ENCODE measurements at regions not wholly inside any gene's neighbourhood (a gene's known extent, or its start where the extent isn't known, plus 50 kb on each side); places are given as distances from the start of the nearest gene placed in this dataset.
A peak's percentile ranks its signal among the peaks of the same experiment; 100 is the strongest.

DNA sequence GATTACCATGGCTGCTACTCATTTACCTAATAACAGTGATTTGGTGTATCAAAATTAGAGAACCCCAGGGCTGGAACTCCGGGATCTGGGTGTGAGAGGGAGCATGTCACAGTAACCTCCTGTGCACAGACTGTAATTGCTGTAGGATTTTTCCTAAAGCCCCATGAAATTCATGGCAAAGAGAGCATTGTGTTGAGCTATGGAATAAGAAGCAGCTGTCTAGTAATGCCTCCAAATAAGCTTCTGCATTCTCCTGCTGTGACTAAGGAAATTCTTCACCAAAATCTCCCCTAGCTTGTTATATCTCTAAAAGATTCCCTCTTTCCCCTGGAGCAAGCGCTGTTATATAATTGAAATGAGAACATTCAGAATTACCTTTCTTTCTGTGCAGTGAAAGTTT lies 158.1 kb upstream of the SPATS2L start:
- no peak for DNase-seq (ENCODE audit: low read depth in 2 of 2)
- Histone ChIP-seq H3K27ac (ENCODE audit: insufficient read depth, low read length) (no peak overlapping the region), H3K4me3 (replicated peaks in 1 of 4; ENCODE audit: control extremely low read depth in 1 of 4, insufficient read depth in 1 of 4, low read depth in 3 of 4, low read length in 4 of 4) (no peak overlapping the region), H4K20me1 (ENCODE audit: control insufficient read depth, extremely low read depth, insufficient read depth, low read length) (no peaks in the 10 kb centered on the region), H3K4me2 (ENCODE audit: extremely low read depth, insufficient read depth, low read length) (no peak overlapping the region), H2AFZ (ENCODE audit: low read length) (no peak overlapping the region), H3K79me2 (ENCODE audit: control insufficient read depth, insufficient read depth, low read length) (no peaks in the 10 kb centered on the region), H3K4me1 (ENCODE audit: control insufficient read depth, extremely low read depth, insufficient read depth, low read length) (no peaks in the 10 kb centered on the region), H3K36me3 (ENCODE audit: control insufficient read depth, insufficient read depth, low read length) (no peaks in the 10 kb centered on the region), H3K9me3 (ENCODE audit: control insufficient read depth, insufficient read depth, low read depth, low read length) (no peaks in the 10 kb centered on the region), H3K27me3 (ENCODE audit: control insufficient read depth, insufficient read depth, low read length) (no peaks in the 10 kb centered on the region), H3K9ac (ENCODE audit: insufficient read depth, low read length) (no peak overlapping the region)
- TF ChIP-seq, protein P1, sequence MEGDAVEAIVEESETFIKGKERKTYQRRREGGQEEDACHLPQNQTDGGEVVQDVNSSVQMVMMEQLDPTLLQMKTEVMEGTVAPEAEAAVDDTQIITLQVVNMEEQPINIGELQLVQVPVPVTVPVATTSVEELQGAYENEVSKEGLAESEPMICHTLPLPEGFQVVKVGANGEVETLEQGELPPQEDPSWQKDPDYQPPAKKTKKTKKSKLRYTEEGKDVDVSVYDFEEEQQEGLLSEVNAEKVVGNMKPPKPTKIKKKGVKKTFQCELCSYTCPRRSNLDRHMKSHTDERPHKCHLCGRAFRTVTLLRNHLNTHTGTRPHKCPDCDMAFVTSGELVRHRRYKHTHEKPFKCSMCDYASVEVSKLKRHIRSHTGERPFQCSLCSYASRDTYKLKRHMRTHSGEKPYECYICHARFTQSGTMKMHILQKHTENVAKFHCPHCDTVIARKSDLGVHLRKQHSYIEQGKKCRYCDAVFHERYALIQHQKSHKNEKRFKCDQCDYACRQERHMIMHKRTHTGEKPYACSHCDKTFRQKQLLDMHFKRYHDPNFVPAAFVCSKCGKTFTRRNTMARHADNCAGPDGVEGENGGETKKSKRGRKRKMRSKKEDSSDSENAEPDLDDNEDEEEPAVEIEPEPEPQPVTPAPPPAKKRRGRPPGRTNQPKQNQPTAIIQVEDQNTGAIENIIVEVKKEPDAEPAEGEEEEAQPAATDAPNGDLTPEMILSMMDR (conservative IDR thresholded peaks at IDR 0.05 in 1 of 2, IDR thresholded peaks at IDR 0.05 in 1 of 2; ENCODE audit: low read depth in 1 of 2, low read length in 2 of 2): no peak
- no peak for TF ChIP-seq EZH2 (IDR thresholded peaks at IDR 0.05; ENCODE audit: low read length, missing control alignments)

DNA sequence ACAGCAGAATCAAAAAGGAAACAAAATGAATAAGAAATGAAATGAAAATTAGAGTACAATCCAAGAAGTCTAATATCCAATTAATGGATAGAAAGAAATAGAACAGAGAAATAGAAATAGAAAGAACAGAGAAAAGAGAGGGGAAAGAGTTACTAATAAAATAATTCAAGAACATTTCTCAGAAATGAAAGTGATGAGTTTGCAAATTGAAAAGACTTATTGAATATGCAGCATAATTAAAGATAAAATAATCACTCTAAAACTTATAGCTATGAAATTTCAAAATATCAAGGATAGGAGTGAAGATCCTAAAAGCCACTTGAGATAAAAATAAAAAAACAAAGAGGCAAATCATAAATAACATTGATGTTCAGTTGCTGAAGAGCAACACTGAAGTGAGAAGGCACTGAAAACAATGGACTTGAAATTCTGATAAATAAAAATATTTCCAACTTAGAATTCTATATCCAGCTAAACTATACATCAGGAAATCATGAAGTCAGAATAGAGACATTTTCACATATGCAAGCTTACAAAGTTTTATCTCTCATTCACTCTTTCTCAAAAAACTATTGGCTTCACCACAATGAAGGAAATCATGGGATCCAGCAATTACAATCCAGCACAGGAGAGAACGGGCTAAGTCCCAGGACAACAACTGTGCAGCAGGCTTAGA lies 155.9 kb upstream of the SPATS2L start:
- Histone ChIP-seq H3K4me3 (replicated peaks in 1 of 4; ENCODE audit: control extremely low read depth in 1 of 4, insufficient read depth in 1 of 4, low read depth in 3 of 4, low read length in 4 of 4) (no peak overlapping the region), H3K27ac (ENCODE audit: insufficient read depth, low read length) (no peak overlapping the region), H3K79me2 (ENCODE audit: control insufficient read depth, insufficient read depth, low read length) (no peaks in the 10 kb centered on the region), H3K4me2 (ENCODE audit: extremely low read depth, insufficient read depth, low read length) (no peak overlapping the region), H2AFZ (ENCODE audit: low read length) (no peak overlapping the region), H3K36me3 (ENCODE audit: control insufficient read depth, insufficient read depth, low read length) (no peaks in the 10 kb centered on the region), H3K9ac (ENCODE audit: insufficient read depth, low read length) (no peak overlapping the region), H3K4me1 (ENCODE audit: control insufficient read depth, extremely low read depth, insufficient read depth, low read length) (no peaks in the 10 kb centered on the region), H4K20me1 (ENCODE audit: control insufficient read depth, extremely low read depth, insufficient read depth, low read length) (no peaks in the 10 kb centered on the region), H3K9me3 (ENCODE audit: control insufficient read depth, insufficient read depth, low read depth, low read length) (no peaks in the 10 kb centered on the region), H3K27me3 (ENCODE audit: control insufficient read depth, insufficient read depth, low read length) (no peaks in the 10 kb centered on the region)
- no peak for DNase-seq (ENCODE audit: low read depth in 2 of 2)
- TF ChIP-seq, protein P1 (conservative IDR thresholded peaks at IDR 0.05 in 1 of 2, IDR thresholded peaks at IDR 0.05 in 1 of 2; ENCODE audit: low read depth in 1 of 2, low read length in 2 of 2): no peak
- TF ChIP-seq EZH2 (IDR thresholded peaks at IDR 0.05; ENCODE audit: low read length, missing control alignments): no peak

DNA sequence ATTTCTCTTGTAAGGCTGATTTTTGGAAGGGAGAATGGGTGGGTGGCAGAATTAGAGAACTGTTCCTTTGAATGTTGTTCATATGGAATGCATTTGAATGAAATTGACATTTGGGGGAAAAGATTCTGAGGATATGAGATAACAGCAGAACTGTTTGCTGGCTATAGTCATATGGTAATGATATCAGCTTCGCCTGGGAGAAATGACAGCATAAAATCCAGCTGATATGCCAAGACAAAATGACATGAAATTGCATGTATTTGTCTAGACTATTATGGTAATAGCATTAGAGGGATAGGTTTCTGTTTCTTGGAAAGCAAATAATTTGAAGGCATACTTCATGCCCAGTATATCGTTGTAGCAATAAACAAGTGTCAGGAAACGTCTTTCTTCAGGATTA lies 150.8 kb upstream of the SPATS2L start:
- H3K4me2 ChIP-seq (ENCODE audit: extremely low read depth, insufficient read depth, low read length): peak overlapping the region; percentile 59
- TF ChIP-seq EZH2 (IDR thresholded peaks at IDR 0.05; ENCODE audit: low read length, missing control alignments): no peak
- TF ChIP-seq, protein P1 (conservative IDR thresholded peaks at IDR 0.05 in 1 of 2, IDR thresholded peaks at IDR 0.05 in 1 of 2; ENCODE audit: low read depth in 1 of 2, low read length in 2 of 2): no peak
- DNase-seq (ENCODE audit: low read depth in 2 of 2): no peak
- H3K27me3 ChIP-seq (ENCODE audit: control insufficient read depth, insufficient read depth, low read length): no peaks in the 10 kb centered on the region
- no peaks in the 10 kb centered on the region for H3K4me1 ChIP-seq (ENCODE audit: control insufficient read depth, extremely low read depth, insufficient read depth, low read length)
- H3K27ac ChIP-seq (ENCODE audit: insufficient read depth, low read length): no peak overlapping the region
- H3K4me3 ChIP-seq (replicated peaks in 1 of 4; ENCODE audit: control extremely low read depth in 1 of 4, insufficient read depth in 1 of 4, low read depth in 3 of 4, low read length in 4 of 4): peak overlapping the region in 2 of 4 experiments; percentile 45 to 73
- no peaks in the 10 kb centered on the region for H4K20me1 ChIP-seq (ENCODE audit: control insufficient read depth, extremely low read depth, insufficient read depth, low read length)
- H3K36me3 ChIP-seq (ENCODE audit: control insufficient read depth, insufficient read depth, low read length): no peaks in the 10 kb centered on the region
- no peak overlapping the region for H2AFZ ChIP-seq (ENCODE audit: low read length)
- no peaks in the 10 kb centered on the region for H3K9me3 ChIP-seq (ENCODE audit: control insufficient read depth, insufficient read depth, low read depth, low read length)
- no peaks in the 10 kb centered on the region for H3K79me2 ChIP-seq (ENCODE audit: control insufficient read depth, insufficient read depth, low read length)
- no peak overlapping the region for H3K9ac ChIP-seq (ENCODE audit: insufficient read depth, low read length)

Measured in fibroblast of lung (primary cell).